Suprapubic skin (tissue), 4 donors: ENCODE measurements at regions not wholly inside any gene's neighbourhood (a gene's known extent, or its start where the extent isn't known, plus 50 kb on each side); places are given as distances from the start of the nearest gene placed in this dataset.

ENCODE experiments used
- POLR2A ChIP-seq, 2 donors: fragments of 450-650 bp; IDR thresholded peaks; one replicate each; pipeline ENCODE4 v1.6.1; 2017; ENCODE audit warnings: antibody characterized with exemption in 2 of 2, mild to moderate bottlenecking in 2 of 2, moderate library complexity in 2 of 2
- POLR2AphosphoS5 ChIP-seq, 3 donors: sonication (generic); formaldehyde crosslinking; IDR thresholded peaks; one replicate each; pipeline ENCODE4 v1.6.1; 2017; ENCODE audit warnings: antibody characterized with exemption in 3 of 3
- TF ChIP-seq, protein P1 (sequence below), 2 donors: fragments of 200-600 bp in 1 of 2; fragments of 450-650 bp in 1 of 2; sonication (generic) in 1 of 2; IDR thresholded peaks; one replicate each; pipeline ENCODE4 v1.5.1; 2016 to 2019; ENCODE audit warnings: antibody characterized with exemption in 2 of 2, mild to moderate bottlenecking in 1 of 2, moderate library complexity in 1 of 2

DNA sequence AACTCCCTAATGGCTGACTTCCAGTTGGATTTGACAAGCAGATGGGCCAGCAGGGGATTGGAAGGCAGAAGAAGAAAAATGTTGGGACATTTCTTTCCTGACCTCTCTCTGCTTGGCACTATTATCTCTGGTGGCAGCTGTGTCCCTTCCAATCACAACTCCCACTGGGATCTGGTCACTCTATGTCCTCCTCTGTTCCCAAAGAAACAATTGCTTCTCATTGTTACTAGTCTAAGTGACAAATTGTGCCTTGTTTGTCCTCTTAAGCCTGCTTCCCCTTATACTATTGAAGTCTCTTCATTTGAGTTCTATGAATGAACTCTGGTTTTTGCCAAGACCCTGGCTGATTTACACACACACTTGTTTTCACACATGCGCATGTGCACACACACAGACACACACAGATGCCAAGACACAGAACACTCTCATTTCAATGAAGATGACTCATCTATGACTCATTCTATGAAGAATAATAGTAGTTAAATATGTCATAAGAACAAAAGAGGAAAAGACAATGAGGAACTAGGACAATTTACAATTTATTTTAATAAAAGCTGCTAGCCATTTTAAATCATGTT, 83.0 kb upstream of the FAR2 start:
- no peak for TF ChIP-seq POLR2AphosphoS5 (IDR thresholded peaks at IDR 0.05)
- TF ChIP-seq, protein P1, sequence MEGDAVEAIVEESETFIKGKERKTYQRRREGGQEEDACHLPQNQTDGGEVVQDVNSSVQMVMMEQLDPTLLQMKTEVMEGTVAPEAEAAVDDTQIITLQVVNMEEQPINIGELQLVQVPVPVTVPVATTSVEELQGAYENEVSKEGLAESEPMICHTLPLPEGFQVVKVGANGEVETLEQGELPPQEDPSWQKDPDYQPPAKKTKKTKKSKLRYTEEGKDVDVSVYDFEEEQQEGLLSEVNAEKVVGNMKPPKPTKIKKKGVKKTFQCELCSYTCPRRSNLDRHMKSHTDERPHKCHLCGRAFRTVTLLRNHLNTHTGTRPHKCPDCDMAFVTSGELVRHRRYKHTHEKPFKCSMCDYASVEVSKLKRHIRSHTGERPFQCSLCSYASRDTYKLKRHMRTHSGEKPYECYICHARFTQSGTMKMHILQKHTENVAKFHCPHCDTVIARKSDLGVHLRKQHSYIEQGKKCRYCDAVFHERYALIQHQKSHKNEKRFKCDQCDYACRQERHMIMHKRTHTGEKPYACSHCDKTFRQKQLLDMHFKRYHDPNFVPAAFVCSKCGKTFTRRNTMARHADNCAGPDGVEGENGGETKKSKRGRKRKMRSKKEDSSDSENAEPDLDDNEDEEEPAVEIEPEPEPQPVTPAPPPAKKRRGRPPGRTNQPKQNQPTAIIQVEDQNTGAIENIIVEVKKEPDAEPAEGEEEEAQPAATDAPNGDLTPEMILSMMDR (IDR thresholded peaks at IDR 0.05): no peak
- no peak for TF ChIP-seq POLR2A (IDR thresholded peaks at IDR 0.05)
